HG03103 (cell line): ENCODE measurements at regions not wholly inside any gene's neighbourhood (a gene's known extent, or its start where the extent isn't known, plus 50 kb on each side); places are given as distances from the start of the nearest gene placed in this dataset.

Experiments used
- ATAC-seq: cut with Tn5 transposase; IDR thresholded peaks from one replicate; pipeline ENCODE4 v1.9.1; 2021; ENCODE audit warnings: low read depth; ENCODE audit not compliant: unreplicated experiment

DNA sequence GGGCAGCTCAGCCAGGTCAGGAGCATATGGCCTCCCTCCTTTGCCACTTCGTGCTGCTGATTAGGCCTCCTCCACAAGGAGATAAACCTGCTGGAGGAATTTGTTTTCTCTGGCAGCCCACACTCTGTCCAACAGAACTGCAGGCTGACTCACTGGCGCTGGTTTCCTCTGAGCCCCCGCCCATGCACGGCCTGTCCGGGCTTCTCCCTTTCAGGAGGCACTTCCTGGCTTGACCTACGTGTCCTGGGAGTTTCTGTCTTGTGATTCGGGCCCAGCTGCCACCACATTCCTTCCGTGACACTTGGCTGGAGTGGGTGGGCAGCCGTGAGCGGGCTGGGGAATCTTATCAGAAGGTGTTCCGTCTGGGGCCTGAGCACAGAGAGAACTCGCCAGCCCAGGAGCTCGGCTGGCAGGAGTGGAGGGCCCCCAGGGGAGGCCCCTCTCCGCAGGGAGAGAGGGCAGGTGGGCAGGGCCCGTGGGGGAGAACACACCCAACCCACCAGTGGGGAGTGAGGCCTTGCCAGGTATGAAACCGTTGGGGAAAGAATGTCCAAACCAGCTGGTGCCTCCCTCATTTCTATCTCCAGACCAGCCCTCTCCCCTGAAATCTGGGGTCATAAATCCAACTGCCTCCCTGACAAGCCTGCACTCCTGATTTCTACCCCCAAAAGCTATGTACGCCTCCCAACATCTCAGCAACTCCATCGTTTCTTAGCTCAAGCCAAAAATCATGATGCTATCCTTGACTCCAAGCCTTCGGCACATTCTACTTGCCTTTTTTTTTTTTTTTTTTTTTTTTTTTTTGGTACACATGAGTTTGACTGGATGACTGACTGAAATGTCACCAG lies 110.6 kb upstream of the MEF2A start:
- no peak for ATAC-seq

DNA sequence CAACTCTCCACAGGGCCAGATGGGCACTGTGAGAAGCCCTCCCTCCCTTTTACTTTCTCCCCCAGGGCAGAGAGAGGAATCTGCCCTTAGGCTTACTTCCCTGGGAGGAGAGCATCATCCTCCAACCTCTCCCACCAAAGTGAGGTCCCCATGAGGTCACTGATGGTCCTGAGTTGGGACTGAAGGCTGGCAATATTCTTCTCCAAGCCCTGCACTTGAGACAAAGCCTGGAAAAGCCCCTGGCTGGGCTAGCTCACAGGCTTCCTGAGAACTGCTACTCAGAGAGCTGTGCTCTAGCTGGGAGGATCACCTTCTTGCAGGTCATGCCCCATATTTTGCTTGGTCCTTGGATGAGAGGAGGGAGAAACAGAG lies 110.0 kb upstream of the MEF2A start:
- no peak for ATAC-seq

DNA sequence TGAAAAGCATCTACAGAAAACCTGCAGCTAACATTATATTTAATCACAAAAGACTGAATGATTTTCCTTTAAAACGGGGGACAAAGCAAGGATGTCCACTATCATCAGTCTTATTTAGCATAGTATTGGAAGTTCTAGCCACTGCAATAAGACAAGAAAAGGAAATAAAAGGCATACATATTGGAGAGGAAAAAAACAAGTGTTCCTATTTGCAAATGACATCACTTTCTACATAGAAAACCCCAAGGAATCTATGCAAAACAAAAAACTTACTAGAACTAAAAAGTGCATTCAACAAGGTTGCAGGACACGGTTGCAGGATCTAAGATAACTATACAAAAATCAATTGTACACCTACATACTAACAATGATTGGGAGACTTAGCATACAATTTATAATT lies 101.6 kb upstream of the MEF2A start:
- ATAC-seq, result no peak

DNA sequence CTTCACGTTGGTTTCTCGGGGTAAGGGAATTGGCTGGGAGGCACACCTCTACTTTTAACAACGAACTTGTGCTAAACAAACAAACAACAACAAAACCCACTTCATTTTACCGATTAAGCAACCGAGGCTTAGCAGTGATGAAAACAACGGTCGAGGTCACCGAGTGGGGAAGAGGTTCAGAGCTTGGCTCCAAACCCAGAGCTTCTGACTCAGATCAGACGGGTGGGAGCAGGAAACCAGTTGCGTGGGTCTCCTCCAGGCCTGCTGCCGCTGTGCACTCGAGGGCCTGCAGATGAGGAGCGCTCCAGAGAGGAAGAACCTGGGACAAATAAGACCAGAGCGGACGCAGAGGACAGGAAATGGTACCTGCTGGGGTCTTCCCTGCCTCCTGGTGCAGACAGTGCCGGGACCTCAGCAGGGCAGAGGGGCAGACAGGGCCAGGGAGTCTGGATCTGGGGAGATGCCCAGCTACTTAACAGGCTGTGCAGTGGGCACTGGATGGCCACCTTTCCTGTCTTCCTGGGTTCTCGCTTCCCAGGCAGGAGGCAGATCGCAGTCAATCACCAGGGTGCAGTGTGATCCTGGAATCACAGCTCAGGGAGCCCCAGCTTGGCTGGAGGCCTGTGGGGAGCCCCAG lies 99.0 kb upstream of the MEF2A start:
- no peak for ATAC-seq

DNA sequence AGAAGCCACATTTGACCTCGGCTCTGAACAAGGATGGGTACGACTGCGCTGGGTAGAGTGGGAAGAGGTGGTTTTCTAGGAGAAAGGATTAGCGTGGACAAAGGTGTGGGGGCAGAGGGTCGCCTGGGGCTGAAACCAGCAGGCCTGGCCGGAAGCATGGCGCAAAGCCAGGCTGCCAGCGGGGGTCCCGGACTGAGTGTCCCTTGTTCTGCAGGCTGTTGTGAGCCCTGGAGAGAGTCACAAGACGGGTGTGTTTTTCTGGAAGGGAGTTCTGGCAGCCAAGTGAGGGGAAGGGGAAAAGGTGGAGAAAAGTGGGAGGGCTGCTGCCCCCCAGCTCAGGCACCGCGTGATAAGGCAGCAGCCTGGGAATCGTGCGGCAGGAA lies 98.5 kb upstream of the MEF2A start:
- no peak for ATAC-seq

GRCh38 chr15:99467853-99468464 lies 97.8 kb upstream of the MEF2A start:
- no peak for ATAC-seq

GRCh38 chr15:99470204-99470603 lies 95.6 kb upstream of the MEF2A start:
- ATAC-seq, result peak; percentile 49

GRCh38 chr15:99472416-99473145 lies 93.2 kb upstream of the MEF2A start:
- no peak for ATAC-seq

DNA sequence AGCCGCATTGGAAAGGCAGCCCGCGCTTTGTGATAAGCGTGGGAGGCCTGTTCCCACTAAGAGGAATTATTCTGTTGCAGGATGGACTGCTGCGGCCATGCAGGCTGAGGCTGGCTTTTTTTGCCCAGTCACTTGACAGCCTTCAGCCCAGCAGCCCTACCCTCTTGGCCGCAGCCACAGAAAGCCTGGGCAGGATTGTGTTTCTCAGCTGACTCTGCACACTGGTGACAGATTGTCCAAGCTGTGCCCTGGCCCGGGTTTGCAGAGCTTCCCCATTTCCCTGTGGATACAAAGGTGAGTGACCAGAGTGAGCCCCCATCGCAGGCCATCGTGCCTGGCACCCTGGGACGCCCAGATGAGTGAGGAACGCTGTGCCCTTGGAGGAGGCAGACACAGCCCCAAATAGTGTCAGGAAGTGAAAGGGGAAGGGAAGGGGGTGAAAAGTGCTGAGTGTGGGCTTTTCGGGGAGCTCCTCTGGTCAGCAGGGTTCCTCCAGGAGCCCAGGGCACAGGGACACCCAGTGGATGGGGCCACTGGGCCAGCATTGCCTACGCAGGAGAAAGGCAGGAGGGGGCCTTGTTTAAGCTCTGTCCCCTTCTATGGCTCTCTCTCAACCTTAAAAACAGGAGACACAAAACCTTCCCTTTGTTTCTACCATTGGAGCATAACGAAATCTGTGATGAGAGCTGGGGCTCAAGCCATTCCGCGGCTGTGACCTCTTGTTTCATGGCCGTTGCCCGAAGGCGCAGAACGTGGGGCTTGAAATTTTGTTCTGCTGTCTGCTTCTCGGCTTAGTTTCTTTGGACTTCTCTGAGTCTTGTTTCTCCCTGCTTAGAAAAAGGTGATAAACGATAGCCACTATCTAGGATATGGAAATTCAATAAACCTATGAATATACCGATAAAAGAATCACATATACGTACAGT lies 91.5 kb upstream of the MEF2A start:
- no peak for ATAC-seq

GRCh38 chr15:99474909-99475753 lies 90.7 kb upstream of the MEF2A start:
- no peak for ATAC-seq

DNA sequence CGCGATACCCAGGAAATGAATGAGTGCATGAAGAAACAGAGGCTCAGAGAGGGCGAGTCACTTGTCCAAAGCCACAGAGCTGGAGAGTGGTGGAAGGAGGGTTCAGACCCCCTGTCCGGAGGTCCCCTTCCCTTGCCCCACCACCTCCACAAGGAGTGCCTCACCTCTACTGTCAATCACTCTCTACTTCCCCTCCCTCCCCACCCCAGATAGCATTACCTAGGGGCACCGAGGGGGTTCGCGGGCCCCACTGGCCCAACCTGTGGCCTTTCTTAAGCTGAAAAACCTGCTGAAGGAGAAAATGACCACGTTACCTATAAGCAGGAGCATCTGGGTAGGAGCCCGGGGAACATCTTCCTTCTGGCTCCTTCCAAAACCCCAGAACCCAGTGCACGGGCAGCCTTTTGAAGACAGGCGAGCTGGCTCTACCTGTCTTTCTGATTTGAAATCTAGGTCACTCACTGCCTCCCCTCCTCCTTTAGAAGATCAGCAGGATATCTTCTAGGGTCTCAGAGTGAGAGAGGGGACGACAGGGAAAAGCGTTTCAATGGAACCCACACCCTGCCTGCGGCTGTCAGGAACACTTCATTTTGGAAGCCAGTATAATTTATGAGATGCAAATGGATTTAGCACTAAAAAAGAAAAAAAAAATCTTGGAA lies 89.9 kb upstream of the MEF2A start:
- no peak for ATAC-seq

GRCh38 chr15:99476413-99477222 lies 89.2 kb upstream of the MEF2A start:
- ATAC-seq, result peak; percentile 66

GRCh38 chr15:99477791-99478471 lies 87.9 kb upstream of the MEF2A start:
- ATAC-seq, result no peak

DNA sequence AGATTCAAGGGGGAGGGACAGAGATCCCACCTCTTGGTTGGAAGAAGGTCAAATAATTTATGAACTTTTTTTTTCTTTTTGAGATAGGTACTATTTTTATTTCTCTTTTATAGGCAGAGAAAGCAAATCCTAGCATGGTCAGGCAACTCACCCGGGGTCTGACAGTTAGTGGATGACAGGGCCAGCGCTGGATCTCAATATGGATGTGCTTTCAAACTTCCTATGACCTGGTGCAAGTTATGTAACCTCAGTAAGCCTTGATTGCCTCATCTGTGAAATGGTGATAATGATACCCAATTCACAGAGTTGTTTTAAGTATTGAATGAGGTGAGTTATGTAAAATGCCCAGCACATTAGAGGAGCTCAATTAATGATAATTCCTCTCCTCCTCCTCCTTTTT lies 86.8 kb upstream of the MEF2A start:
- no peak for ATAC-seq

- no peak for ATAC-seq
Measured at GRCh38 chr15:99480016-99480810, 85.6 kb upstream of the MEF2A start.

- ATAC-seq, result no peak
Measured at GRCh38 chr15:99481113-99481950, 84.5 kb upstream of the MEF2A start.
